H4 (cell line): ENCODE measurements at regions not wholly inside any gene's neighbourhood (a gene's known extent, or its start where the extent isn't known, plus 50 kb on each side); places are given as distances from the start of the nearest gene placed in this dataset.
"Not testable (repeated sequence)": the region's sequence is repeated elsewhere in the genome, so short reads cannot be mapped to it uniquely, and the experiment has no call there.

Experiments
- DNase-seq: peaks from one replicate; pipeline ENCODE4 v3.0.0-alpha.2; 2015; ENCODE audit warnings: low spot score

- no peak for DNase-seq
Measured at GRCh38 chr2:60246583-60246982, 306.9 kb downstream of the BCL11A start.

GRCh38 chr2:60234274-60234986 lies 319.0 kb downstream of the BCL11A start:
- DNase-seq: no peak

DNA sequence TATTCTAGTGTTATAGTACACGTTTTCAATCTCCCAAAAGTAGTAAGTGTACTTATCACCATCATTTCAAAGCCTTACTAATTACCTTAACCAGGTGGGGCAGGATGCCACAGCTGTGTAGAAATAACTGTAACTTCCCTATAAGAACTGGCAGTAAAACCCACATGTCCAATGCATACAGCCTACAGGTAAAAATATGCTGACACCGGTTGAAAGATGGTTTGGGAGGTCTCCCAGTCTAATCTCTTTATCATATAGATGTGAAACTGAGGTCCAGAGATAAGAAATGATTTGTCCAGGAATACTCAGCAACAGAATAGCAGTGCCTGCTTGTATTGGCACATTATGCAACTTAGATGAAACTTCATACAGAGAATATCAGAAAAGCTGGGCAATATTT lies 322.9 kb downstream of the BCL11A start:
- no peak for DNase-seq

DNA sequence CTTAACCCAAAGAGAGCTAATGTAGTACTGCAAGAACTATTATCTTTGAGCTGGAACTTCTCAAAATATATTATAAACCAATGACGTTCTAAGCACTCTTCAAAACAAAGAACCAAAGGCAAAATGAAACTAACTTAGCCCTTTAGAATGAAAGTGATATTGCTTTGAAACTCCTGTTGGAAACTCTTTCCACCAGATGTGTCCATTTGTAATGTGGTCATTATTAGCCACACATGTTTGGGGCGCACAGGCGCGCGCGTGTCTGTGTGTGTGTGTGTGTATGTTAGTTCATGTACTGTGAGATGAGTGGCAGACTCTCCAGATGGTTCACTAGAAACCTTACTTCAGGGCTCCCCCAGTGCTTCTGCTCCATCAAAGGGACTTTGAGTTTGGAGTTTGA lies 323.4 kb downstream of the BCL11A start:
- no peak for DNase-seq

DNA sequence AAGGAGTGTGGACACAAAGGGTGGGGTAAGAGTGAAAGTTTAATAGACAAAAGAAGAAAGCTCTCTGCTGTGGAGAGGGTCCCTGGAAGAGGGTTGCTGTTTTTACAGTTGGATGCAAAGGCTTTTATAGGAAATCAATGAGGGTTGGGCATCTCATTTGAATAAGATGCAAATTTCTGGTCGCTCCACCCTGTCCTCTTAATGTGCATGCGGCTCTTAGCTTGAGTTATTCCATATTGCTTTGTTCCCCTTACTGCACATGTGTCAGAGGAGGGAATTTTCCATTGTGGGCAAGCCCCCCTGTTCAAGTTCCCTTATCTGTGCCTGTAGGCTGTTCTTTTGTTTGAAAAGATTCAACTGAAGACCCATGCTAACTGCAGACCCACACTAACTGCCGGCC lies 326.5 kb downstream of the BCL11A start:
- DNase-seq: no peak

DNA sequence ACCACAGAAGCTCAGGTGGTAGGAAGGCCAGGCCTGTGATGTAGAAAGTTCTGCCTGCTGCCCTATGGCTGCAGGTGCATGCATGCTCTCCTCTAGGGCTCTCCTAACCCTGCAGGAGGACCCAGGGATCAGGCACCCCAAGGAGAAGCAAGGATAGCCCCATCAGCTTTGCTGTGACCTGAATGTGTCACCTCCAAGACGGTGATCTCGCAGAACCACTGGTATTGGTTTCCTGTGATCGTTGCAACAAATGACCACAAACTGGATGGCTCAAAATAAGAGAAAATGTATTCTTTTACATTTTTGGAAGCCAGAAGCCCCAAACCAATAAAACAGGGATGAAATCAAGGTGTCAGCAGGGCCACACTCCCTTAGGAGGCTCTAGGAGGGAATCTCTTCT lies 327.3 kb downstream of the BCL11A start:
- no peak for DNase-seq

- DNase-seq: no peak
Measured at GRCh38 chr2:60223859-60224258, 329.6 kb downstream of the BCL11A start.

DNA sequence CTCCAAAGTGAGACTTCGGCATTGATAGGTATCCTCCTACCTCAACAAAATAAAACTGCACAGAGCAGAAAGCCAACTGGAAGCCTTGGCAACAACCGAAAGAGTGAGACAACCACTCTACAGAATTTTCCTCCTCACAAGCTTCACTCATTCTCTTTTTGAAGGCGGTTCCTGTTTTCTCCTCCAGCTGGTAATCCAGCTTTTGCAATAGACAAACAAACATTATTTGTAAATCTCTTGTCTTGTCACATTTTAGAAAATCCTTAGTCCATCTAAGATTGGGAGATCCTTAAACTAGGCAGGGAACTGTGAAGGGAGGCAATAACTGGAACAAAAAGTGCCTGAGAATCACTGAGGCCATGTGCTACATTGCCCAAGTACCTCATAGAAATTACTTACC lies 332.4 kb downstream of the BCL11A start:
- no peak for DNase-seq

GRCh38 chr2:60219536-60219935 lies 333.9 kb downstream of the BCL11A start:
- DNase-seq: no peak

GRCh38 chr2:60216452-60216995 lies 336.9 kb downstream of the BCL11A start:
- peak; percentile 22 for DNase-seq

GRCh38 chr2:60215386-60215901 lies 338.0 kb downstream of the BCL11A start:
- DNase-seq: peak; percentile 79

GRCh38 chr2:60214626-60214875 lies 338.9 kb downstream of the BCL11A start:
- no peak for DNase-seq

- peak; percentile 72 for DNase-seq
Measured at GRCh38 chr2:60213865-60214625, 339.4 kb downstream of the BCL11A start.

- DNase-seq: no peak
Measured at GRCh38 chr2:60212181-60212945, 341.1 kb downstream of the BCL11A start.

- DNase-seq: not testable (repeated sequence)
Measured at GRCh38 chr2:60189006-60189405, 364.4 kb downstream of the BCL11A start.

GRCh38 chr2:60175290-60175689 lies 378.2 kb downstream of the BCL11A start:
- DNase-seq: no peak

DNA sequence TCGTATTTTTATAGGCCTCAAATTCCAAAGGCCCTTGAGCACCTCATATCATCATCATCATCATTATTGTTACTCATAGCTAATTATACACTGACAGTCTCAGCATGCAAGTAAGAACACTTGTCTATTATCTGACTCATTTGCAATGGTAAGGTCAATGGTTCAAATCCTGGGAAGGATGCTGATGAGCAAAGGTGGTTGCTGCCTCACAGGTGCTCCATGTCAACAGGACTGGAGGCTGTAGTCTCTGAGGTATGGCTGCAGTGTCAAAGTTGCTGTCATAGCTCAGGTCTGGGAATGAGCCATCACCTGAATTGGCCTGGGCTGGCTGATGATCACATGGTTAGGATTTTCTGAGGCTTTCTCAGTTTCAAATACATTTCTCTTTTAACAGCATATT lies 379.3 kb downstream of the BCL11A start:
- no peak for DNase-seq

DNA sequence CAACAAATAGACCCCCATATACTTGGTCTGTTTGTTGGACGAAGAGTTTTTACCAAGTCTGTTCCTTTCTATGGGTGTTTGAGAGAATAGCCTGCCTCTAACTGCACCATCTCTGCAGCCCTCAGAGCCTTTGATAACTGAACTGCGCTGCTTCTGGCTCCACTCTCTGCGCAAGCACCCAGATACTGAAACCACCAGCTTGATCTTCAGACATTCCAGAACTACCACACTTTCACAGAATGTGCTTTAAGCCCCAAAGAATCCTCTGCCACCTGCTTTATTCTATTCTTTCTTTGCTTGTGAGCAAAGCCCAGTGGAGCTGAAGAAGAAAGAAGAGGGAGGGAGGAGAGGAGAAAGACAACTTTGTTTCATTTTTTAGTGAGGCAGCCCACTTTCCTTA lies 380.7 kb downstream of the BCL11A start:
- no peak for DNase-seq

- no peak for DNase-seq
Measured at GRCh38 chr2:60170272-60170671, 383.2 kb downstream of the BCL11A start.

GRCh38 chr2:60168247-60168646 lies 385.2 kb downstream of the BCL11A start:
- DNase-seq: no peak

GRCh38 chr2:60167089-60167488 lies 386.4 kb downstream of the BCL11A start:
- DNase-seq: no peak

- DNase-seq: no peak
Measured at GRCh38 chr2:60163691-60164090, 389.8 kb downstream of the BCL11A start.
